Adrenal gland (tissue), 9 donors: ENCODE measurements at regions not wholly inside any gene's neighbourhood (a gene's known extent, or its start where the extent isn't known, plus 50 kb on each side); places are given as distances from the start of the nearest gene placed in this dataset.

Experiments
- DNase-seq, 7 donors: peaks; one replicate each; pipeline ENCODE4 v3.0.0-alpha.2; 2019 to 2020
- H3K27ac ChIP-seq, 5 donors: fragments of 200-600 bp; sonication (generic) in 4 of 5; 1 replicate in 3 of 5; 2 replicates in 2 of 5; pipeline versions ENCODE4 v1.5.1 to v1.8.0; 2016 to 2020; ENCODE audit warnings: mild to moderate bottlenecking in 1 of 5
- H3K27me3 ChIP-seq: fragments of 200-600 bp; 2 replicates; pipeline ENCODE4 v1.8.0; 2021
- H3K36me3 ChIP-seq, 2 donors: fragments of 200-600 bp; replicated peaks in 1 of 2; 1 replicate in 1 of 2; 2 replicates in 1 of 2; pipeline versions ENCODE4 v1.5.1 to v1.8.0; 2018 to 2022
- H3K4me1 ChIP-seq, 2 donors: fragments of 200-600 bp; replicated peaks in 1 of 2; 1 replicate in 1 of 2; 2 replicates in 1 of 2; pipeline versions ENCODE4 v1.5.1 to v1.8.0; 2018 to 2021
- H3K4me3 ChIP-seq, 4 donors: fragments of 200-600 bp; sonication (generic) in 3 of 4; one replicate each; pipeline ENCODE4 v1.5.1; 2016 to 2018
- H3K9me3 ChIP-seq, 3 donors: fragments of 200-600 bp; sonication (generic) in 1 of 3; replicated peaks in 1 of 3; 1 replicate in 2 of 3; 2 replicates in 1 of 3; pipeline versions ENCODE4 v1.5.1 to v1.8.0; 2016 to 2021
- POLR2A ChIP-seq, 2 donors: fragments of 450-650 bp; IDR thresholded peaks; one replicate each; pipeline ENCODE4 v1.6.1; 2017; ENCODE audit warnings: antibody characterized with exemption in 2 of 2, mild to moderate bottlenecking in 2 of 2, moderate library complexity in 1 of 2
- WGBS, 4 donors: extraction: QIAGEN DNeasy Blood & Tissue Kit in 2 of 4; methylation state at CpG; one replicate each; pipeline versions ENCODE4 v1.1.5 to v1.1.7; 2013 to 2017; 5-methylcytosine and 5-hydroxymethylcytosine counted together
- intact Hi-C, 2 donors: fragments of 100-400 bp; cut with DNase I; formaldehyde crosslinking; loops; one replicate each; pipeline versions ENCODE4 v1.14.1 to v1.15.0; 2022 to 2023
- TF ChIP-seq, protein P1 (sequence below), 6 experiments: fragments of 450-650 bp in 4 of 6; fragments of 200-600 bp in 2 of 6; sonication (generic) in 1 of 6; IDR thresholded peaks; 1 replicate in 5 of 6; 2 replicates in 1 of 6; pipeline versions ENCODE4 v1.5.1 to v1.8.0; 2016 to 2021; ENCODE audit warnings: antibody characterized with exemption in 6 of 6, mild to moderate bottlenecking in 2 of 6, moderate library complexity in 1 of 6
- donor health status: healthy with polysubstance abuse.
- donor health status: Bipolar disorder and iron deficiency.
- donor health status: DM: yes; HTN: yes; CAD: no.
- donor health status: DM: no; HTN: no; CAD: no.
- donor health status: DM: no; HTN: no; CAD: no.

- Histone ChIP-seq H3K36me3 (no peaks in the 10 kb centered on the region), H3K4me1 (no peaks in the 10 kb centered on the region), H3K4me3 (no peak overlapping the region), H3K27ac (no peak overlapping the region), H3K27me3 (no peaks in the 10 kb centered on the region), H3K9me3 (no peaks in the 10 kb centered on the region)
- intact Hi-C loops = no loop called here
- 47 to 77% (median 62%) methylated on average over 1 of the region's 1 CpG for WGBS, 4 donors
- DNase-seq = no peak
- no peak for TF ChIP-seq POLR2A (IDR thresholded peaks at IDR 0.05)
- TF ChIP-seq, protein P1, sequence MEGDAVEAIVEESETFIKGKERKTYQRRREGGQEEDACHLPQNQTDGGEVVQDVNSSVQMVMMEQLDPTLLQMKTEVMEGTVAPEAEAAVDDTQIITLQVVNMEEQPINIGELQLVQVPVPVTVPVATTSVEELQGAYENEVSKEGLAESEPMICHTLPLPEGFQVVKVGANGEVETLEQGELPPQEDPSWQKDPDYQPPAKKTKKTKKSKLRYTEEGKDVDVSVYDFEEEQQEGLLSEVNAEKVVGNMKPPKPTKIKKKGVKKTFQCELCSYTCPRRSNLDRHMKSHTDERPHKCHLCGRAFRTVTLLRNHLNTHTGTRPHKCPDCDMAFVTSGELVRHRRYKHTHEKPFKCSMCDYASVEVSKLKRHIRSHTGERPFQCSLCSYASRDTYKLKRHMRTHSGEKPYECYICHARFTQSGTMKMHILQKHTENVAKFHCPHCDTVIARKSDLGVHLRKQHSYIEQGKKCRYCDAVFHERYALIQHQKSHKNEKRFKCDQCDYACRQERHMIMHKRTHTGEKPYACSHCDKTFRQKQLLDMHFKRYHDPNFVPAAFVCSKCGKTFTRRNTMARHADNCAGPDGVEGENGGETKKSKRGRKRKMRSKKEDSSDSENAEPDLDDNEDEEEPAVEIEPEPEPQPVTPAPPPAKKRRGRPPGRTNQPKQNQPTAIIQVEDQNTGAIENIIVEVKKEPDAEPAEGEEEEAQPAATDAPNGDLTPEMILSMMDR (IDR thresholded peaks at IDR 0.05) = no peak
These were observed 517.4 kb upstream of the MKI67 start for GRCh38 chr10:128643658-128644057.

GRCh38 chr10:128645486-128645885, 519.3 kb upstream of the MKI67 start:
- H3K27ac ChIP-seq = no peak overlapping the region
- no peak overlapping the region for H3K4me3 ChIP-seq
- no peaks in the 10 kb centered on the region for H3K4me1 ChIP-seq
- no peak for DNase-seq
- no peaks in the 10 kb centered on the region for H3K9me3 ChIP-seq
- no peak for TF ChIP-seq POLR2A (IDR thresholded peaks at IDR 0.05)
- TF ChIP-seq, protein P1 (IDR thresholded peaks at IDR 0.05) = no peak
- intact Hi-C loops = no loop called here
- H3K27me3 ChIP-seq = no peaks in the 10 kb centered on the region
- H3K36me3 ChIP-seq = no peaks in the 10 kb centered on the region
- 73 to 79% (median 76%) methylated on average over 2 of the region's 2 CpGs for WGBS, 4 donors

- intact Hi-C loops = no loop called here
- WGBS, 4 donors = 87 to 92% (median 88%) methylated on average over 10 of the region's 10 CpGs
These were observed 520.7 kb upstream of the MKI67 start for GRCh38 chr10:128646956-128647355.

GRCh38 chr10:128657548-128657947, 531.3 kb upstream of the MKI67 start:
- H3K27ac ChIP-seq = no peak overlapping the region
- intact Hi-C loops = no loop called here
- no peak overlapping the region for H3K4me3 ChIP-seq
- H3K9me3 ChIP-seq = no peaks in the 10 kb centered on the region
- no peaks in the 10 kb centered on the region for H3K4me1 ChIP-seq
- no peaks in the 10 kb centered on the region for H3K27me3 ChIP-seq
- TF ChIP-seq POLR2A (IDR thresholded peaks at IDR 0.05) = no peak
- TF ChIP-seq, protein P1 (IDR thresholded peaks at IDR 0.05) = no peak
- no peaks in the 10 kb centered on the region for H3K36me3 ChIP-seq
- 45 to 59% (median 51%) methylated on average over 6 to 11 of the region's 11 CpGs for WGBS, 4 donors
- DNase-seq = no peak

More at GRCh38 chr10:128646956-128647355, 520.7 kb upstream of the MKI67 start:
- no peaks in the 10 kb centered on the region for H3K36me3 ChIP-seq
- no peak overlapping the region for H3K27ac ChIP-seq
- TF ChIP-seq, protein P1 (IDR thresholded peaks at IDR 0.05) = no peak
- no peak for TF ChIP-seq POLR2A (IDR thresholded peaks at IDR 0.05)
- no peaks in the 10 kb centered on the region for H3K27me3 ChIP-seq
- no peak for DNase-seq
- H3K4me3 ChIP-seq = no peak overlapping the region
- no peaks in the 10 kb centered on the region for H3K4me1 ChIP-seq
- no peaks in the 10 kb centered on the region for H3K9me3 ChIP-seq
